Gastrocnemius medialis (tissue), 4 donors: ENCODE measurements at regions not wholly inside any gene's neighbourhood (a gene's known extent, or its start where the extent isn't known, plus 50 kb on each side); places are given as distances from the start of the nearest gene placed in this dataset.

Source experiments
- ATAC-seq, 2 donors: fragments of 150-250 bp; one replicate each; pipeline ENCODE4 v1.9.1; 2016
- DNase-seq, 2 donors: peaks; one replicate each; pipeline ENCODE4 v3.0.0-alpha.2; 2019
- H3K27ac ChIP-seq, 4 donors: fragments of 200-600 bp; sonication (generic); 1 replicate in 1 of 4; 2 replicates in 3 of 4; pipeline ENCODE4 v1.5.1; 2016 to 2018; ENCODE audit warnings: mild to moderate bottlenecking in 2 of 4, moderate library complexity in 1 of 4
- H3K27me3 ChIP-seq, 3 donors: fragments of 200-600 bp; sonication (generic) in 2 of 3; 1 replicate in 1 of 3; 2 replicates in 2 of 3; pipeline versions ENCODE4 v1.5.1 to v1.6.0; 2016 to 2019; ENCODE audit warnings: mild to moderate bottlenecking in 1 of 3, moderate library complexity in 1 of 3
- H3K36me3 ChIP-seq, 2 donors: fragments of 200-600 bp; sonication (generic) in 1 of 2; one replicate each; pipeline ENCODE4 v1.5.1; 2017 to 2018
- H3K4me1 ChIP-seq, 2 donors: fragments of 200-600 bp; sonication (generic) in 1 of 2; one replicate each; pipeline ENCODE4 v1.5.1; 2016 to 2017; ENCODE audit warnings: mild to moderate bottlenecking in 2 of 2
- H3K4me3 ChIP-seq, 4 donors: fragments of 200-600 bp; sonication (generic) in 3 of 4; 1 replicate in 1 of 4; 2 replicates in 3 of 4; pipeline ENCODE4 v1.5.1; 2016 to 2019; ENCODE audit warnings: mild to moderate bottlenecking in 2 of 4
- H3K9me3 ChIP-seq, 3 donors: fragments of 200-600 bp; sonication (generic) in 2 of 3; 1 replicate in 1 of 3; 2 replicates in 2 of 3; pipeline ENCODE4 v1.5.1; 2016 to 2019
- POLR2A ChIP-seq, 2 donors: fragments of 450-650 bp; IDR thresholded peaks; one replicate each; pipeline ENCODE4 v1.6.1; 2017; ENCODE audit warnings: antibody characterized with exemption in 2 of 2, mild to moderate bottlenecking in 2 of 2, moderate library complexity in 2 of 2
- in situ Hi-C, 4 donors: fragments of 200-750 bp; cut with MboI; loops; one replicate each; pipeline versions ENCODE4 v1.15.0 to v1.8.0; 2017; ENCODE audit warnings: low sequenced_read_pairs in 4 of 4
- intact Hi-C: fragments of 100-400 bp; cut with DNase I; formaldehyde crosslinking; loops from one replicate; pipeline ENCODE4 v1.15.1; 2023; ENCODE audit warnings: low total_unique reads
- TF ChIP-seq, protein P1 (sequence below), 5 experiments: fragments of 450-650 bp in 3 of 5; fragments of 200-600 bp in 2 of 5; sonication (generic) in 2 of 5; IDR thresholded peaks in 4 of 5; conservative IDR thresholded peaks in 1 of 5; 1 replicate in 4 of 5; 2 replicates in 1 of 5; pipeline ENCODE4 v1.5.1; 2016 to 2019; ENCODE audit warnings: antibody characterized with exemption in 5 of 5, mild to moderate bottlenecking in 3 of 5, moderate library complexity in 3 of 5

- H3K9me3 ChIP-seq, result no peaks in the 10 kb centered on the region
- H3K4me1 ChIP-seq, result peaks cover 5 to 7% of the 10 kb centered on the region in 2 donors
- no peak overlapping the region for H3K27ac ChIP-seq
- intact Hi-C loops (no loop called here), in situ Hi-C loops (loop anchor here (25.0 kb wide), 1 partner anchor 208 kb away; no protein-coding TSS in a partner anchor)
- no peaks in the 10 kb centered on the region for H3K36me3 ChIP-seq
- peak in 1 of 2 donors; percentile 43 for DNase-seq
- no peak overlapping the region for H3K4me3 ChIP-seq
- no peak for TF ChIP-seq POLR2A (IDR thresholded peaks at IDR 0.05)
- peak; percentile 43 to 87 for ATAC-seq
- no peaks in the 10 kb centered on the region for H3K27me3 ChIP-seq
Observed at GRCh38 chr11:113528982-113529381, 53.8 kb upstream of the DRD2 start.

DNA sequence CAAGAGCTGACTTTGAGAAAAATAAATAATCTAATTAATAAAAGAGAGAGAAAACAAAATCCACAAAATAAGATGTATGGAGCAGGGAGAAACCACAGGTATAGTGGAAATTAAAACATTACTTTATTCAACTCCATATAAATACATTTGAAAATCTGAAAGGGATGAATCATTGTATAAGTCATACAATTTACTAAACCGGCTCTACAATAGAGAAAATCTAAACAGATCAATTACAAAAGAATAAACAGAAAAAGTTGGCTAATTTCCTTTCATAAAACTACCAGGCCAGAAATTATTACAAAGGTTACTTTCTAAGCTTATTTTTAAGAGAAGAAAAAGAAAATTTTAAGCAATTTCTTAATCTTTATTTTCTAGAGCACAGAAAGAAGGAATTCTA lies 51.3 kb upstream of the DRD2 start:
- in situ Hi-C loops, result loop anchor here (25.0 kb wide), 1 partner anchor 211 kb away; no protein-coding TSS in a partner anchor
- Histone ChIP-seq H3K27me3 (no peaks in the 10 kb centered on the region), H3K4me1 (peaks cover 5 to 7% of the 10 kb centered on the region in 2 donors), H3K27ac (no peak overlapping the region), H3K9me3 (no peaks in the 10 kb centered on the region), H3K36me3 (no peaks in the 10 kb centered on the region), H3K4me3 (no peak overlapping the region)
- DNase-seq (no peak), ATAC-seq (no peak)
- no peak for TF ChIP-seq POLR2A (IDR thresholded peaks at IDR 0.05)
- TF ChIP-seq, protein P1, sequence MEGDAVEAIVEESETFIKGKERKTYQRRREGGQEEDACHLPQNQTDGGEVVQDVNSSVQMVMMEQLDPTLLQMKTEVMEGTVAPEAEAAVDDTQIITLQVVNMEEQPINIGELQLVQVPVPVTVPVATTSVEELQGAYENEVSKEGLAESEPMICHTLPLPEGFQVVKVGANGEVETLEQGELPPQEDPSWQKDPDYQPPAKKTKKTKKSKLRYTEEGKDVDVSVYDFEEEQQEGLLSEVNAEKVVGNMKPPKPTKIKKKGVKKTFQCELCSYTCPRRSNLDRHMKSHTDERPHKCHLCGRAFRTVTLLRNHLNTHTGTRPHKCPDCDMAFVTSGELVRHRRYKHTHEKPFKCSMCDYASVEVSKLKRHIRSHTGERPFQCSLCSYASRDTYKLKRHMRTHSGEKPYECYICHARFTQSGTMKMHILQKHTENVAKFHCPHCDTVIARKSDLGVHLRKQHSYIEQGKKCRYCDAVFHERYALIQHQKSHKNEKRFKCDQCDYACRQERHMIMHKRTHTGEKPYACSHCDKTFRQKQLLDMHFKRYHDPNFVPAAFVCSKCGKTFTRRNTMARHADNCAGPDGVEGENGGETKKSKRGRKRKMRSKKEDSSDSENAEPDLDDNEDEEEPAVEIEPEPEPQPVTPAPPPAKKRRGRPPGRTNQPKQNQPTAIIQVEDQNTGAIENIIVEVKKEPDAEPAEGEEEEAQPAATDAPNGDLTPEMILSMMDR (IDR thresholded peaks at IDR 0.05 in 4 of 5, conservative IDR thresholded peaks at IDR 0.05 in 1 of 5), result no peak
- intact Hi-C loops, result no loop called here
